Natural killer cell (primary cell): ENCODE measurements at regions not wholly inside any gene's neighbourhood (a gene's known extent, or its start where the extent isn't known, plus 50 kb on each side); places are given as distances from the start of the nearest gene placed in this dataset.

Experiments
- ATAC-seq, 3 donors: fragments of 150-1000 bp in 2 of 3; fragments of 200-7000 bp in 1 of 3; cut with Tn5 transposase; 1 replicate in 1 of 3; 2 replicates in 2 of 3; pipeline ENCODE4 v1.10.0; 2021; ENCODE audit warnings: mild to moderate bottlenecking in 2 of 3, moderate library complexity in 2 of 3
- DNase-seq, 2 donors: peaks; one replicate each; pipeline versions ENCODE4 v3.0.0 to v3.0.0-alpha.2; 2013 to 2021; ENCODE audit warnings: mixed read lengths in 1 of 2
- H3K27ac ChIP-seq: one replicate; pipeline ENCODE4 v1.5.1; 2013; ENCODE audit warnings: mild to moderate bottlenecking, low read length
- H3K27me3 ChIP-seq: one replicate; pipeline ENCODE4 v1.6.1; 2013; ENCODE audit warnings: low read length; ENCODE audit not compliant: control insufficient read depth, insufficient read depth
- H3K36me3 ChIP-seq: one replicate; pipeline ENCODE4 v1.6.1; 2013; ENCODE audit warnings: low read length; ENCODE audit not compliant: control insufficient read depth, insufficient read depth
- H3K4me1 ChIP-seq: one replicate; pipeline ENCODE4 v1.6.1; 2013; ENCODE audit warnings: low read length; ENCODE audit not compliant: control insufficient read depth, insufficient read depth
- H3K4me3 ChIP-seq: one replicate; pipeline ENCODE4 v1.5.1; 2013; ENCODE audit warnings: low read length
- H3K9me3 ChIP-seq: one replicate; pipeline ENCODE4 v1.6.1; 2013; ENCODE audit warnings: low read length; ENCODE audit not compliant: control insufficient read depth, insufficient read depth
- H3K27ac Mint-ChIP-seq, 2 donors: one replicate each; pipeline ENCODE4 v1.8.0; 2022; ENCODE audit warnings: mild to moderate bottlenecking in 2 of 2, mixed read lengths in 2 of 2, moderate library complexity in 1 of 2
- H3K27me3 Mint-ChIP-seq, 2 donors: one replicate each; pipeline ENCODE4 v1.8.0; 2022; ENCODE audit warnings: low read depth in 2 of 2, mixed read lengths in 2 of 2
- H3K36me3 Mint-ChIP-seq: one replicate; pipeline ENCODE4 v1.8.0; 2022; ENCODE audit warnings: mixed read lengths
- H3K4me1 Mint-ChIP-seq, 2 donors: one replicate each; pipeline ENCODE4 v1.8.0; 2022; ENCODE audit warnings: mixed read lengths in 2 of 2
- H3K4me3 Mint-ChIP-seq: one replicate; pipeline ENCODE4 v1.8.0; 2022; ENCODE audit warnings: mild to moderate bottlenecking, moderate library complexity, mixed read lengths
- H3K9me3 Mint-ChIP-seq, 2 donors: one replicate each; pipeline ENCODE4 v1.8.0; 2022; ENCODE audit warnings: mixed read lengths in 2 of 2
- CTCF ChIP-seq: fragments of 200-600 bp; IDR thresholded peaks from one replicate; pipeline ENCODE4 v1.8.0; 2022; ENCODE audit warnings: antibody characterized with exemption
- WGBS: methylation state at CpG from one replicate; pipeline ENCODE4 v1.1.7; 2013; ENCODE audit warnings: missing lambda C conversion rate; ENCODE audit not compliant: insufficient coverage; 5-methylcytosine and 5-hydroxymethylcytosine counted together
- intact Hi-C: fragments of 100-400 bp; cut with micrococcal nuclease; formaldehyde crosslinking; loops from one replicate; pipeline ENCODE4 v1.14.2; 2022

DNA sequence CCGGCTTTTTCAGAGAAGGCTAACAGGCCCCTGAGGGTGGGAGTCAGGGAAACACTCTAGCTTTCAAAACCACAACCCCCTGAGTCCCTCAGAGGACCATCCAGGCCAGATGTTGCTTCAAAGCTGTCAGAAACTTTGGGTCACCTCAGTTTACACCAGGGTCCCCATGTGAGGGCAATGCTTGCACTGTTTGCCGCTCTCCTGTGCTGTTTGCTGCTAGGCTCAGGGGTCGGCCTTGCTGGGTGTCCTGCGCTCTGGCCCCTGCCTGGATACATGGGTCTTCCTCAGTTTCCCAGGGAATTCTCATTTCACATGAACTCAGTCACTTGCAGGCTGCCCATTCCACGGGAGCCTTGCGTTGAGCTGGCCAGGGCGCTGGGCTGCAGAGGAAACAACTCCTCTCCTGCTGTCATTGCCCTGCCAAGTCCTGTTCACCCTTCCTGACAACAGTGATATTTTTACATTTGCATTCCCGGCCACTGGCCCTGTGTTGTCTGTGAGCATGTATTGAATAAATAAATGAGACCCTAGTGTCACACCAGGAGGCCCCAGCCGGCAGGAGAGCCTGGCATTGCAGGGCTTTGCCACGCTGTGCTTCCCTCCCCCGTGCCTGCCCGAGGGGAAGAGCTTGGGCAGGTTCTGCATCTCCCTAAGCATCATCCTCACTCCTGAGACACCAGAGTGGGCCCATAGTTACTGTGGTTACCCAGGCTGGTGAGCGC lies 73.2 kb upstream of the RAB6C start:
- Histone ChIP-seq H3K27me3 (no peaks in the 10 kb centered on the region), H3K9me3 (no peaks in the 10 kb centered on the region), H3K27ac (no peak overlapping the region), H3K4me3 (no peak overlapping the region), H3K36me3 (no peaks in the 10 kb centered on the region), H3K4me1 (no peaks in the 10 kb centered on the region)
- no peak for TF ChIP-seq CTCF
- intact Hi-C loops: no loop called here
- no peak for DNase-seq
- no peak for ATAC-seq
- peak overlapping the region in 1 of 2 donors; percentile 52 for H3K27ac Mint-ChIP-seq
- H3K4me1 Mint-ChIP-seq: no peaks in the 10 kb centered on the region
- H3K9me3 Mint-ChIP-seq: no peaks in the 10 kb centered on the region
- no peak overlapping the region for H3K4me3 Mint-ChIP-seq
- H3K27me3 Mint-ChIP-seq: no peaks in the 10 kb centered on the region
- WGBS: 76% methylated on average over 12 of the region's 13 CpGs
- H3K36me3 Mint-ChIP-seq: no peaks in the 10 kb centered on the region

DNA sequence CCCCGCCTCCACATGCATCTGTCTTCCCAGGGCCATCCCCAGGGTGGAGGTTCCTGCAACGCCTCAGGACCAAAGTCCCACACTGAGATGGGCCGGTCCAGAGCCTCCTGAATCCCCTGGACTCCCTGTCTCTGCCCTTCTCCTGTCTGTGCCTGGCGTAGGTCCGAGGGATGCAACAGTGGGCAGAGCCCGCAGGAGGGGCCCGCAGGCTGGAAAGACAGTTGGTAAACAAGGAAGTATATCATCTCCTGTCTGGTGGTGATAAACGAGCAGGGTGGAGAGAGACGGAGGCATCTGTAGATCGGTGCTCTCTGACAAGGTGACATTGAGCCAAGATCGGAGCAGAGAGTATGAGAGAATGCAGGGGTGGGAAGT lies 72.6 kb upstream of the RAB6C start:
- no peak overlapping the region for H3K4me3 Mint-ChIP-seq
- Histone ChIP-seq H3K4me1 (no peaks in the 10 kb centered on the region), H3K36me3 (no peaks in the 10 kb centered on the region), H3K27ac (no peak overlapping the region), H3K4me3 (no peak overlapping the region), H3K9me3 (no peaks in the 10 kb centered on the region), H3K27me3 (no peaks in the 10 kb centered on the region)
- no peaks in the 10 kb centered on the region for H3K9me3 Mint-ChIP-seq
- 48% methylated on average over 11 of the region's 11 CpGs for WGBS
- H3K36me3 Mint-ChIP-seq: no peaks in the 10 kb centered on the region
- no peak for DNase-seq
- H3K27me3 Mint-ChIP-seq: no peaks in the 10 kb centered on the region
- intact Hi-C loops: no loop called here
- ATAC-seq: no peak
- TF ChIP-seq CTCF: no peak
- H3K27ac Mint-ChIP-seq: no peak overlapping the region
- no peaks in the 10 kb centered on the region for H3K4me1 Mint-ChIP-seq

DNA sequence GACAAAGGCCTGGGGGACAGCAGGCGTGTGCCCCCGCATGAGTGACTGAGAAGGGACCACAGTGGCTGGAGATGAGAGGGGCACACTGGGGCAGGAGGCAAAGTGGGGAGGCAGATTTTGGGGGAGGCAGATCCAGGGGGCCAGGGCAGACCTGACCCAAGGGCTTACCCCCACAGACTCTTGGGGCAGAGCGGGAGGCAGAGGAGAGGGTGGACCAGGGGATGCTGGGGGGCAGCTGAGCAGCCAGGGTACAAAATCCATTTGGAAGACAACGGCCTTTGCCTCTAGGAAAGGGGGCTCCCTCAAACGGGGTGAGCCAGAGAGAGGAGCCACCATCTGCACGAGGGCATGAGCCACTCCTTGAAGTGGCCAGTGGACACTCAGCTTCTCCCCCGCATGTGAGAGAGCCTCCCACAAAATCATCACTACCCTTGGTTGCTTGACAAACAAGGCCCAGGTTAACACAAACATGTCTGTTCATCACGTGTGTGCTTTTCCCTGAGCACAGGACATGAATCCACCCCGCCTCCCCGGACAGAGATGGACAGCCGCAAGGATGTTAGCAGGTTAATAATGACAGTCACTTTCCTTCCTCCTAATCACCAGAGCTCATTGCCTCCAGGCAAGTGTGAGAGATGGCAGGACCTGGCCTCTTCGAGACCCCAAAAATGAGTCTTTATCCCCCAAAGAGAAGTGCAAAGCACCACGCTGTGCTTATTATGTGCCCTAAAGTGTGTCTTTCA lies 72.0 kb upstream of the RAB6C start:
- H3K36me3 ChIP-seq: no peaks in the 10 kb centered on the region
- WGBS: 81% methylated on average over 13 of the region's 13 CpGs
- ATAC-seq: no peak
- Mint-ChIP-seq H3K9me3 (no peaks in the 10 kb centered on the region), H3K36me3 (no peaks in the 10 kb centered on the region), H3K4me3 (no peak overlapping the region), H3K27me3 (no peaks in the 10 kb centered on the region), H3K4me1 (no peaks in the 10 kb centered on the region), H3K27ac (no peak overlapping the region)
- H3K27ac ChIP-seq: no peak overlapping the region
- no peaks in the 10 kb centered on the region for H3K4me1 ChIP-seq
- no peak for TF ChIP-seq CTCF
- H3K9me3 ChIP-seq: no peaks in the 10 kb centered on the region
- intact Hi-C loops: no loop called here
- H3K4me3 ChIP-seq: no peak overlapping the region
- DNase-seq: no peak
- H3K27me3 ChIP-seq: no peaks in the 10 kb centered on the region
